ENCODE measurements at regions not wholly inside any gene's neighbourhood (a gene's known extent, or its start where the extent isn't known, plus 50 kb on each side); places are given as distances from the start of the nearest gene placed in this dataset.

- FAIRE-seq (no peak), DNase-seq (ENCODE audit: low spot score) (no peak), ATAC-seq (no peak)
- in situ Hi-C loops (cut with HindIII; ENCODE audit: extremely low pct_ligation_motif_present, low pct_unique_long_range_greater_than_20kb) (no loop called here), intact Hi-C loops (cut with micrococcal nuclease; ENCODE audit: unreplicated experiment) (loop anchor here (10.0 kb wide), 1 partner anchor 305 kb away; the partner anchor contains the start of gene FZD1)
- WGBS (ENCODE audit: low lambda C conversion rate), result 89% methylated on average over 1 of the region's 1 CpG
- H2AFZ ChIP-seq (ENCODE audit: low read length), result no peak overlapping the region
- H3K4me1 ChIP-seq (ENCODE audit: insufficient read depth, low read length), result peaks cover 56% of the 10 kb centered on the region
- no peaks in the 10 kb centered on the region for H3K79me2 ChIP-seq (ENCODE audit: insufficient read depth, low read length)
- H3K36me3 ChIP-seq (replicated peaks in 1 of 2; ENCODE audit: control insufficient read depth in 1 of 2, insufficient read depth in 2 of 2, low read length in 2 of 2), result no peaks in the 10 kb centered on the region
- H3K9ac ChIP-seq (ENCODE audit: insufficient read depth, low read depth, low read length), result no peak overlapping the region
- no peak overlapping the region for H3K4me2 ChIP-seq (ENCODE audit: low read depth, low read length)
- H3K27ac ChIP-seq (ENCODE audit: extremely low read length, insufficient read depth, low read length), result no peak overlapping the region
- POLR2A ChIA-PET, result no interaction called here
- H4K20me1 ChIP-seq (ENCODE audit: insufficient read depth, low read length), result no peaks in the 10 kb centered on the region
- no TSS peak for BruUV-seq (replicated peaks)
- H3K27me3 ChIP-seq (ENCODE audit: control insufficient read depth in 1 of 2, insufficient read depth in 2 of 2, low read length in 2 of 2), result no peaks in the 10 kb centered on the region
- CTCF ChIA-PET (ENCODE audit: low intra/inter-chr PET ratio, low total read pairs), result no interaction called here
- no peaks in the 10 kb centered on the region for H3K9me3 ChIP-seq (ENCODE audit: low read length)
- H3K4me3 ChIP-seq (replicated peaks in 1 of 3; ENCODE audit: insufficient read depth in 1 of 3, low read depth in 2 of 3, low read length in 3 of 3), result no peak overlapping the region
- TF ChIP-seq ZNF580 (CRISPR knock-in tag; IDR thresholded peaks at IDR 0.05; ENCODE audit: borderline replicate concordance, low read depth), result no peak
- TF ChIP-seq MAZ (IDR thresholded peaks at IDR 0.05; ENCODE audit: borderline replicate concordance, low read depth, low read length), result no peak
- no peak for TF ChIP-seq MAZ (CRISPR knock-in tag; IDR thresholded peaks at IDR 0.05; ENCODE audit: low read depth)
- TF ChIP-seq THYN1 (CRISPR knock-in tag; IDR thresholded peaks at IDR 0.05; ENCODE audit: borderline replicate concordance, low read depth), result no peak
- no peak for TF ChIP-seq TFDP2 (CRISPR knock-in tag; IDR thresholded peaks at IDR 0.05)
- no peak for TF ChIP-seq AKNA (CRISPR knock-in tag; IDR thresholded peaks at IDR 0.05; ENCODE audit: borderline replicate concordance)
- no peak for TF ChIP-seq ZNF367 (CRISPR knock-in tag; IDR thresholded peaks at IDR 0.05; ENCODE audit: borderline replicate concordance)
- TF ChIP-seq ZNF724P (CRISPR knock-in tag; IDR thresholded peaks at IDR 0.05; ENCODE audit: borderline replicate concordance), result no peak
- no peak for TF ChIP-seq REST (IDR thresholded peaks at IDR 0.05; ENCODE audit: borderline replicate concordance in 1 of 2, low read depth in 1 of 2, low read length in 2 of 2)
- TF ChIP-seq CHD2 (IDR thresholded peaks at IDR 0.05; ENCODE audit: low read depth, low read length), result no peak
- TF ChIP-seq SIN3B (IDR thresholded peaks at IDR 0.05; ENCODE audit: low read length), result no peak
- no peak for TF ChIP-seq SNAI1 (CRISPR knock-in tag; IDR thresholded peaks at IDR 0.05; ENCODE audit: borderline replicate concordance)
- no peak for TF ChIP-seq ZSCAN31 (CRISPR knock-in tag; IDR thresholded peaks at IDR 0.05; ENCODE audit: low read depth)
Measured at GRCh38 chr7:91569728-91570457, 305.7 kb downstream of the FZD1 start.

All from HepG2 (cell line).